ENCODE measurements at regions not wholly inside any gene's neighbourhood (a gene's known extent, or its start where the extent isn't known, plus 50 kb on each side); places are given as distances from the start of the nearest gene placed in this dataset.

GRCh38 chr2:215617060-215617824, 181.4 kb upstream of the FN1 start:
- H3K27me3 ChIP-seq (replicated peaks; ENCODE audit: insufficient read depth), result no peaks in the 10 kb centered on the region

GRCh38 chr2:215615803-215616174, 179.9 kb upstream of the FN1 start:
- DNase-seq (ENCODE audit: low spot score), result no peak
- Histone ChIP-seq H3K27ac (no peak overlapping the region), H3K4me3 (no peak overlapping the region), H3K36me3 (no peaks in the 10 kb centered on the region), H3K4me1 (replicated peaks) (no peaks in the 10 kb centered on the region), H3K27me3 (replicated peaks; ENCODE audit: insufficient read depth) (no peaks in the 10 kb centered on the region), H3K9me3 (no peaks in the 10 kb centered on the region)
- 72% methylated on average over 3 of the region's 3 CpGs for WGBS
- intact Hi-C loops (cut with DNase I), result loop anchor here (10.0 kb wide), 1 partner anchor 169 kb away; no protein-coding TSS in a partner anchor
- TF ChIP-seq POLR2AphosphoS5 (IDR thresholded peaks at IDR 0.05), result no peak
- TF ChIP-seq CTCF (IDR thresholded peaks at IDR 0.05), result no peak
- TF ChIP-seq POLR2A (IDR thresholded peaks at IDR 0.05), result no peak

More at GRCh38 chr2:215617060-215617824, 181.4 kb upstream of the FN1 start:
- H3K9me3 ChIP-seq, result no peaks in the 10 kb centered on the region
- DNase-seq (ENCODE audit: low spot score), result no peak
- H3K36me3 ChIP-seq, result no peaks in the 10 kb centered on the region
- H3K4me1 ChIP-seq (replicated peaks), result no peaks in the 10 kb centered on the region
- TF ChIP-seq POLR2A (IDR thresholded peaks at IDR 0.05) (no peak), POLR2AphosphoS5 (IDR thresholded peaks at IDR 0.05) (no peak), CTCF (IDR thresholded peaks at IDR 0.05) (no peak)
- WGBS, result 60% methylated on average over 4 of the region's 4 CpGs
- no peak overlapping the region for H3K4me3 ChIP-seq
- no peak overlapping the region for H3K27ac ChIP-seq
- intact Hi-C loops (cut with DNase I), result loop anchor here (10.0 kb wide), 1 partner anchor 168 kb away; no protein-coding TSS in a partner anchor

- no peak for DNase-seq (ENCODE audit: low spot score)
- intact Hi-C loops (cut with DNase I), result loop anchor here (10.0 kb wide), 1 partner anchor 170 kb away; no protein-coding TSS in a partner anchor
Measured at GRCh38 chr2:215615067-215615802, 179.4 kb upstream of the FN1 start.

GRCh38 chr2:215614296-215614695, 178.4 kb upstream of the FN1 start:
- DNase-seq (ENCODE audit: low spot score), result no peak
- TF ChIP-seq POLR2A (IDR thresholded peaks at IDR 0.05) (no peak), POLR2AphosphoS5 (IDR thresholded peaks at IDR 0.05) (no peak), CTCF (IDR thresholded peaks at IDR 0.05) (no peak)
- Histone ChIP-seq H3K27ac (no peak overlapping the region), H3K27me3 (replicated peaks; ENCODE audit: insufficient read depth) (no peaks in the 10 kb centered on the region), H3K4me1 (replicated peaks) (no peaks in the 10 kb centered on the region), H3K36me3 (no peaks in the 10 kb centered on the region), H3K4me3 (no peak overlapping the region), H3K9me3 (no peaks in the 10 kb centered on the region)
- intact Hi-C loops (cut with DNase I), result loop anchor here (10.0 kb wide), 1 partner anchor 171 kb away; no protein-coding TSS in a partner anchor
- WGBS, result 92% methylated on average over 7 of the region's 7 CpGs

More at GRCh38 chr2:215615067-215615802, 179.4 kb upstream of the FN1 start:
- 98% methylated on average over 32 of the region's 32 CpGs for WGBS
- no peak for TF ChIP-seq POLR2AphosphoS5 (IDR thresholded peaks at IDR 0.05)
- no peak for TF ChIP-seq CTCF (IDR thresholded peaks at IDR 0.05)
- TF ChIP-seq POLR2A (IDR thresholded peaks at IDR 0.05), result no peak
- no peak overlapping the region for H3K4me3 ChIP-seq
- H3K27ac ChIP-seq, result no peak overlapping the region
- H3K9me3 ChIP-seq, result no peaks in the 10 kb centered on the region
- H3K27me3 ChIP-seq (replicated peaks; ENCODE audit: insufficient read depth), result no peaks in the 10 kb centered on the region
- no peaks in the 10 kb centered on the region for H3K36me3 ChIP-seq
- H3K4me1 ChIP-seq (replicated peaks), result no peaks in the 10 kb centered on the region
